Chondrocyte (in vitro differentiated cells): ENCODE measurements at regions not wholly inside any gene's neighbourhood (a gene's known extent, or its start where the extent isn't known, plus 50 kb on each side); places are given as distances from the start of the nearest gene placed in this dataset.

Experiments used
- DNase-seq: peaks from one replicate; pipeline ENCODE4 v3.0.0; 2021; ENCODE audit warnings: mixed read lengths, low spot score
- H3K27ac Mint-ChIP-seq: one replicate; pipeline ENCODE4 v1.8.0; 2021; ENCODE audit warnings: mild to moderate bottlenecking, moderate library complexity, mixed read lengths; ENCODE audit not compliant: unreplicated experiment
- H3K27me3 Mint-ChIP-seq: 2 replicates; pipeline ENCODE4 v1.8.0; 2021; ENCODE audit warnings: low read depth, mixed read lengths
- H3K36me3 Mint-ChIP-seq: 2 replicates; pipeline ENCODE4 v1.8.0; 2021; ENCODE audit warnings: low read depth, mixed read lengths
- H3K4me1 Mint-ChIP-seq: 2 replicates; pipeline ENCODE4 v1.8.0; 2021; ENCODE audit warnings: low read depth, mild to moderate bottlenecking, mixed read lengths
- H3K4me3 Mint-ChIP-seq: one replicate; pipeline ENCODE4 v1.8.0; 2021; ENCODE audit warnings: mild to moderate bottlenecking, moderate library complexity, mixed read lengths; ENCODE audit not compliant: unreplicated experiment
- H3K9me3 Mint-ChIP-seq: 2 replicates; pipeline ENCODE4 v1.8.0; 2021; ENCODE audit warnings: low read depth, mixed read lengths
- CTCF ChIP-seq: fragments of 200-600 bp; sonication (generic); IDR thresholded peaks from 2 replicates; pipeline ENCODE4 v1.5.0; 2021; ENCODE audit warnings: antibody characterized with exemption, mild to moderate bottlenecking, moderate library complexity

- Mint-ChIP-seq H3K9me3 (no peaks in the 10 kb centered on the region), H3K4me1 (no peaks in the 10 kb centered on the region), H3K27me3 (peaks cover 13% of the 10 kb centered on the region), H3K36me3 (peaks cover 2% of the 10 kb centered on the region), H3K4me3 (no peak overlapping the region), H3K27ac (no peak overlapping the region)
- DNase-seq: no peak
- no peak for TF ChIP-seq CTCF
Observed at GRCh38 chr12:28987538-28988324, 161.3 kb upstream of the FAR2 start.

DNA sequence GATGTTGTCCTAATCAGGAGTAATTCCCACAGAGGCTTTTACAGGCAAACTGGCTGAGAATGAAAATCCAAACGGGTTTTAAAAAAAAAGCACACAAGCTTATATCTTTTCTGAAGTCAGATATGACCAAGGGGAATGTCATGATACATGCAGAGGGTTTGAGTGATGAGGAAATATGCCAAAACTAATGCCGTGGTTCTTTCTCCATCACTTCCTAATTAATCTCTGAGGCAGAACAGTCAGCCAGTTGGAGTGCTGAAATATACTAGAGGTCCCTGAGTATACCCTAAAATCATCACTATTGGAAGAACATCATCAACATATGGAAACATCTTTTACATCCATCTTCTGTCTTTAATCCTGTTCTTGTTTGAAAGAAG is 160.8 kb upstream of the FAR2 start:
- Mint-ChIP-seq H3K27ac (no peak overlapping the region), H3K4me1 (no peaks in the 10 kb centered on the region), H3K36me3 (peaks cover 2% of the 10 kb centered on the region), H3K4me3 (no peak overlapping the region), H3K9me3 (no peaks in the 10 kb centered on the region), H3K27me3 (peaks cover 9% of the 10 kb centered on the region)
- DNase-seq: no peak
- no peak for TF ChIP-seq CTCF

DNA sequence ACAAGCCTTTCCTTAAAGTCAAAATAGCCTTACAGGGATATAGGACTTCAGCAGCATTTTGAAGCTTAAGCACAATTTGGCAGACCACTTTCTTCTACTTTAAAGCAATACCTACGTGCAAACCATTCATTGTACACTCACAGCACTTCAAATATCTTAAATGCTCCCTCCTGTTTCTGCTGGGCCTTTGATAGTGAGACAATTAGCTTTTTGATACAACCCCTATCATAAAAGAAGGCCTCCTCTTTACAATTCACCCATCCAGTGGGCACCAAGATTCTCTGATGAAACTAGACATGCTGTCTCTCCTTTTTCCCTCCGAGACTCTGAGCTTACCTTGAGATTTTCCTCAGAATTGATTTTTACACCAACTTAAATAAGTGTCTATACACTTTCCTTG is 157.5 kb upstream of the FAR2 start:
- H3K4me3 Mint-ChIP-seq: no peak overlapping the region
- H3K36me3 Mint-ChIP-seq: peaks cover 2% of the 10 kb centered on the region
- H3K27me3 Mint-ChIP-seq: no peaks in the 10 kb centered on the region
- H3K9me3 Mint-ChIP-seq: no peaks in the 10 kb centered on the region
- no peak for DNase-seq
- H3K27ac Mint-ChIP-seq: no peak overlapping the region
- no peak for TF ChIP-seq CTCF
- H3K4me1 Mint-ChIP-seq: no peaks in the 10 kb centered on the region

DNA sequence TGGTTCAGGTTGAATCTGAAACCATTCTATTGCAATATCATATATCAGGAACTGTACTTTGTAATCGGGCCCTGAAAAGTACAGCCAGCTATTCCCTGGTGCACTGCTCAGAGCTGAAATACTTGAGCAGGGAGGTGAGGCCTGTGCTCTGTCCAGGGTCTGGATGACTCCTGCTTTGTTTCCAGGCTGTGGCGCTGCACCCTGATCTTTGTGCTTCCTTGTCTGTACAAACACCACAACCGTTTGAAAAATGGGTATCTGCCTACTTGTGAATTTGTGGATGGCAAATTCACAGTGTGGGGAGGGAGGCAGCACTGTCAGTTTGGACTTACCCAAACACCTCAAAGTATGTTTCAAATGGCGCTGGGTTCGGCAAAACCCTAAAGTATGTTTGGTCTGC is 155.4 kb upstream of the FAR2 start:
- Mint-ChIP-seq H3K4me1 (peaks cover 3% of the 10 kb centered on the region), H3K9me3 (no peaks in the 10 kb centered on the region), H3K4me3 (no peak overlapping the region), H3K27me3 (no peaks in the 10 kb centered on the region), H3K36me3 (peaks cover 2% of the 10 kb centered on the region), H3K27ac (no peak overlapping the region)
- TF ChIP-seq CTCF: no peak
- no peak for DNase-seq

GRCh38 chr12:28994179-28994715 is 154.8 kb upstream of the FAR2 start:
- H3K27ac Mint-ChIP-seq: no peak overlapping the region
- peaks cover 2% of the 10 kb centered on the region for H3K36me3 Mint-ChIP-seq
- no peak overlapping the region for H3K4me3 Mint-ChIP-seq
- peaks cover 4% of the 10 kb centered on the region for H3K4me1 Mint-ChIP-seq
- TF ChIP-seq CTCF: no peak
- H3K9me3 Mint-ChIP-seq: no peaks in the 10 kb centered on the region
- DNase-seq: no peak
- H3K27me3 Mint-ChIP-seq: no peaks in the 10 kb centered on the region
